Stimulated activated memory B cell treated with anti-CD40 and anti-IgM and Interleukin-4, amounts not matched to agents 10 μg/mL and 1 μg/mL and 100 μg/mL, for 72 hours (primary cell): ENCODE measurements at regions not wholly inside any gene's neighbourhood (a gene's known extent, or its start where the extent isn't known, plus 50 kb on each side); places are given as distances from the start of the nearest gene placed in this dataset.
"Not testable (repeated sequence)": the region's sequence is repeated elsewhere in the genome, so short reads cannot be mapped to it uniquely, and the experiment has no call there.

ENCODE experiments used
- ATAC-seq: fragments of 150-1000 bp; cut with Tn5 transposase; 2 replicates; pipeline ENCODE4 v1.10.0; 2021
- H3K27ac Mint-ChIP-seq: one replicate; pipeline ENCODE4 v1.8.0; 2022; ENCODE audit warnings: mild to moderate bottlenecking, mixed read lengths
- H3K27me3 Mint-ChIP-seq: one replicate; pipeline ENCODE4 v1.8.0; 2022; ENCODE audit warnings: mixed read lengths
- H3K36me3 Mint-ChIP-seq: one replicate; pipeline ENCODE4 v1.8.0; 2022; ENCODE audit warnings: mixed read lengths
- H3K4me1 Mint-ChIP-seq: one replicate; pipeline ENCODE4 v1.8.0; 2022; ENCODE audit warnings: mixed read lengths
- H3K4me3 Mint-ChIP-seq: one replicate; pipeline ENCODE4 v1.8.0; 2022; ENCODE audit warnings: mild to moderate bottlenecking, moderate library complexity, mixed read lengths
- H3K9me3 Mint-ChIP-seq: one replicate; pipeline ENCODE4 v1.8.0; 2022; ENCODE audit warnings: mixed read lengths

DNA sequence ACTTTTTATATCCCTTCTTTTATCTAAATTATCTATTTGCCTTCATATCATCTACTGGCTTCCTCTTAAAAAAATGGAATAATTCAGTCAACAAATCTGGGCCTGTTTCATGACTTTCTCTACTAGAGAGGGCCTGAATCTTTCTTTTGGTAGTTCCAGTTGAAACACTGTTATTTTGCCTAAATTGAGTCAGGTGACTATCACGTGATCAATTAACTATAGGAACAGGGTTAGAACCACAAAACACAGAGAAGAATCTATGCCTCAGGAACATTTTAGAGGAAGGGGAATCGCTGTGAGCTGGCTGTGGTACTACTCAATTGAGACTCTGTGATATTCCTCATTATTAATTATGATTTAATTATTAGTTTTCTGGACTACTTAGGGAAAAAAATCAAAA, 736.7 kb upstream of the PITX2 start:
- peaks cover 2% of the 10 kb centered on the region for H3K9me3 Mint-ChIP-seq
- no peak overlapping the region for H3K4me3 Mint-ChIP-seq
- no peaks in the 10 kb centered on the region for H3K4me1 Mint-ChIP-seq
- no peaks in the 10 kb centered on the region for H3K36me3 Mint-ChIP-seq
- H3K27ac Mint-ChIP-seq = no peak overlapping the region
- H3K27me3 Mint-ChIP-seq = no peaks in the 10 kb centered on the region
- no peak for ATAC-seq

DNA sequence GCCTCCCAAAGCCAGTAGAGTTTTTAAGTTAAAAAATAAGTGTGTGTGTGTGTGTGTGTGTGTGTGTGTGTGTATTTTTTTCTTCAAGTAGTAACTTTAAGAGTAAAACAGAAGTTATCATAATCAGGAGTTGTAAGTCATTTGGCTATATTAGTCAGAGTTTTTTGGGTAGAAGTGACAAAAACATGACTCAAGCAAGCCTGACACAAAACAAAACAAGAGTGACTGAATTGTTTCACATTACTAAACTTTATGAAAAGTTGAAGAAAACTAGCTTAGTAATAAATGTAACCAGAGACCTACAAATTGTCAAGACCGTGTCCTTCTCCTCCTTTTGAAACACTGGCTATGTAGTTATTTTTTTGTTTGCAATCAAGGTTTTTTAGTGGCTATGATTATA, 738.0 kb upstream of the PITX2 start:
- H3K4me3 Mint-ChIP-seq = no peak overlapping the region

DNA sequence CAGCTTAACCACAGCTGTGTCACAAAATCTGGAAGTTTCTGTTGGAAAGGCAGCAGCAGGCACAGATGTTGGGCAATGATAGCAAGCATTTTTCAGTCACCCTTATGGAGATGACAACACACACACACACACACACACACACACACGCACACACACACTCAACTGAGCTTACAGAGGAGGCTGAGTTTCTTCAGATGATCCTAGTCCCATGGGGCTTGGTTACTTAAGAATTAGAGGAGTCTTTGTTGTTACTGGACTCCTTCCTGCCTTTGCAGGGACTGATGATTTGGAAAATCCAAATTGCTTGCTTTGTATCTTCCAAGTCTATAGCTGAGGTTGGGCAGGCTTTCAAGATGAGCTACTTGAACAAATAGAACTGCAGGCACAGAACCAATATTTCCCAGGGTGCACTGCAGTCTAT, 740.1 kb upstream of the PITX2 start:
- Mint-ChIP-seq H3K4me1 (no peaks in the 10 kb centered on the region), H3K27ac (no peak overlapping the region), H3K9me3 (peaks cover 9% of the 10 kb centered on the region), H3K27me3 (no peaks in the 10 kb centered on the region), H3K4me3 (no peak overlapping the region), H3K36me3 (no peaks in the 10 kb centered on the region)
- ATAC-seq = no peak

More for the DNA sequence above, 738.0 kb upstream of the PITX2 start:
- no peak overlapping the region for H3K27ac Mint-ChIP-seq
- H3K36me3 Mint-ChIP-seq = no peaks in the 10 kb centered on the region
- no peaks in the 10 kb centered on the region for H3K27me3 Mint-ChIP-seq
- no peak for ATAC-seq
- peaks cover 5% of the 10 kb centered on the region for H3K9me3 Mint-ChIP-seq
- no peaks in the 10 kb centered on the region for H3K4me1 Mint-ChIP-seq

DNA sequence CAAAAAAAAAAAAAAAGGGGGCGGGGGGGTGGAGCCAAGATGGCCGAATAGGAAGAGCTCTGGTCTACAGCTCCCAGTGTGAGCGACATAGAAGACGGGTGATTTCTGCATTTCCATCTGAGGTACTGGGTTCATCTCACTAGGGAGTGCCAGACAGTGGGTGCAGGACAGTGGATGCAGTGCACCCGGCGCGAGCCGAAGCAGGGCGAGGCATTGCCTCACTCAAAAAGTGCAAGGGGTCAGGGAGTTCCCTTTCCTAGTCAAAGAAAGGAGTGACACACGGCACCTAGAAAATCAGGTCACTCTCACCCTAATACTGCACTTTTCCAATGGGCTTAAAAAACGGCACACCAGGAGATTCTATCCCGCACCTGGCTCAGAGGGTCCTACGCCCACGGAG, 755.0 kb upstream of the PITX2 start:
- H3K27ac Mint-ChIP-seq, H3K9me3 Mint-ChIP-seq, ATAC-seq: not testable (repeated sequence)

DNA sequence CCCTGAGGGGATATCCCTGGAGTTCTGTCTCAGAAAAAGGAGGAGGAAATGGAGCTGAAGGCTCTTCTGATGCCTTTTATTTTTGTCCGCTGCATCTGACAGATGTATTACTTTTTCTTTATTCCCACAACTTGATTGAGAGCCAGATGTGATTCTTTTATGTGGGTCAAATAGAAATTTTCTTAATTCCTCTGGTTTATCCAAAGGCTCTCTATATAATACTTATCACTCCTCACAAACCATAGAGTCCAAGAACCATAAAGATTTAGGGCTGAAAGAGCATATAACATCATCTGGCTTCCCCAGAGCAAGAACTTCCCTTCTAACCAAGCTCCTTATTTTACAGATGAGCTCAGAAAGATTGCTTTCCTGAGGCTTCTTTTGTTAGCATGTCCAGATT, 756.7 kb upstream of the FAM241A start:
- H3K27me3 Mint-ChIP-seq = no peaks in the 10 kb centered on the region
- no peak for ATAC-seq
- no peaks in the 10 kb centered on the region for H3K36me3 Mint-ChIP-seq
- peaks cover 15% of the 10 kb centered on the region for H3K9me3 Mint-ChIP-seq
- no peak overlapping the region for H3K27ac Mint-ChIP-seq
- no peak overlapping the region for H3K4me3 Mint-ChIP-seq
- no peaks in the 10 kb centered on the region for H3K4me1 Mint-ChIP-seq

More for the DNA sequence above, 755.0 kb upstream of the PITX2 start:
- not testable (repeated sequence) for H3K27me3 Mint-ChIP-seq, H3K4me1 Mint-ChIP-seq, H3K4me3 Mint-ChIP-seq, H3K36me3 Mint-ChIP-seq

DNA sequence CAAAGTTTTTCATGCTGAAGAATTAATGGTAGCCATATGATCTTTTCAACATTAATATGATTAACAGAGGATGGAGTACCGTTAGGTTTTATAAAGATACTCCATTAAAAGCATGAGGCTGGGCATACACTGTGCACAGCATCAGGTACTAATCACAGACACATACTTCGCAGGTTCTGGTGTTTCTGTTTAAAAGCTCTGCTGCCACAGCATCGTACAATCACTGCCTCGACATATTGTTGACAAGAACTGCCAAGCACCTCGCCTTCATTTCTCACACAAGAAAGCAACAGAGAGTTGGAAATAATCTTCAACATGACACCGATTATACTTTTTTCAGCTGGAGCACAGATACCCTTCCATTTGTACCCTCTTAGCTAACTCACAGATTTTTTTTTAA, 753.4 kb upstream of the FAM241A start:
- H3K36me3 Mint-ChIP-seq = no peaks in the 10 kb centered on the region
- no peaks in the 10 kb centered on the region for H3K27me3 Mint-ChIP-seq
- no peak for ATAC-seq
- peaks cover 10% of the 10 kb centered on the region for H3K9me3 Mint-ChIP-seq
- no peak overlapping the region for H3K27ac Mint-ChIP-seq
- no peak overlapping the region for H3K4me3 Mint-ChIP-seq
- H3K4me1 Mint-ChIP-seq = no peaks in the 10 kb centered on the region

DNA sequence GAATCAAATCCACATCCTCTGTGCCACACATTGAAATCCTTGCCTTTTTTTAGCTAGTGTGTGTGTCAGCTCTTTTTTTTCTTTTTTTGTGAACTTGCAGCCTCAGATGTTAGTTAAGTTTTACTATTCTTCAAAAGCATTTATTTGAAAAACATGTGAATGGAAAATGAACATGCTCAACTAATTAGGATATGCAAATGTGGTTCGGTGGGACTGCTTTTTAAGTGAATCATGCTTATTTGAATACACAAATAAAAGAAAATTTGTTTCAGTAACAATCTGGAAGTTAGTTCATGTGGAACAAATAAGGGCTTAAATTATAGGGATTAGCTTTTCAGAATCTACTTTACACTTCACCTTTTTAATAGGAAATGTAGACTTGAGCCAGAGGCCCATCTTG, 751.5 kb upstream of the FAM241A start:
- ATAC-seq = no peak
- H3K27ac Mint-ChIP-seq = no peak overlapping the region
- H3K36me3 Mint-ChIP-seq = no peaks in the 10 kb centered on the region
- peaks cover 10% of the 10 kb centered on the region for H3K9me3 Mint-ChIP-seq
- H3K27me3 Mint-ChIP-seq = no peaks in the 10 kb centered on the region
- no peaks in the 10 kb centered on the region for H3K4me1 Mint-ChIP-seq
- H3K4me3 Mint-ChIP-seq = no peak overlapping the region

DNA sequence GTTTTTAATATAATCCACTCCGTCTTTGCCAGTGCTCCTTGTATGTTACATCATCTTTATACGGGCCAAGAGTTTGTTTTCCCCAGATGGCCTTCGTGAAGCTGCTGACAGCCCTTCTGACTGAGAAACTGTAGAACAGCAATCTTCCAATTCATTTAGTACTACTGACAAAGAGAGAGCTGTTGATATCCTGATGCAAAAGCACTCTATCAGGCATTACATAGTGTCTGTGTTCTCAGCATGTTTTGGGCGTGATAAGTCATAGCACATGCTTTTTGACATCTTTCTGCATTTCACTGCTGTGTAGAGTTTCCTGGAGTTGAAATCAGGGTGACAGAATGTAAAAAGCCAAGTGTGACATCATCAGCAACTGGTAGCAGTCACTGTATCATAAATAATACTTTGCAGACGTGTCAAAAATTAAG, 746.3 kb upstream of the FAM241A start:
- Mint-ChIP-seq H3K36me3 (no peaks in the 10 kb centered on the region), H3K9me3 (no peaks in the 10 kb centered on the region), H3K27me3 (no peaks in the 10 kb centered on the region), H3K4me3 (no peak overlapping the region), H3K27ac (no peak overlapping the region), H3K4me1 (no peaks in the 10 kb centered on the region)
- ATAC-seq = no peak

DNA sequence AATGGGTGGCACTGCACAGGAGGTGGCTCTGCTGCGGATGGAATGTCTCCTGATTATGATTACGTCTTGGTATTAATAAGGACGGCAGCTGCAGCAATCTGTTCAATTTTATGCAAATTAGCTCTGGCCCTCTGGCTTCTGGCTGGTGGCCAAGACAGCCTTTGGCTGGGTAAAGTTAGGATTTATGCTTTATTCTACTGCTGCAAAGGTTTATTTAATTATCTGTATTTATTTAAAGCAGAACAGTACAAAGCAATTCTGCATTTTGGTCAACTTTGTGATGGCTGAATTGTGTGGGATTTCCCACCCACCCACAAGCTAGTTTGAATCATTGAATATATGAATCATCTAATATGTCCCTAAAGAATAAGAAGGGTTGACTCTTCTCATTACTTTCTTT, 745.6 kb upstream of the FAM241A start:
- Mint-ChIP-seq H3K36me3 (no peaks in the 10 kb centered on the region), H3K27me3 (no peaks in the 10 kb centered on the region), H3K27ac (no peak overlapping the region), H3K4me3 (no peak overlapping the region), H3K4me1 (no peaks in the 10 kb centered on the region), H3K9me3 (no peaks in the 10 kb centered on the region)
- ATAC-seq = no peak

DNA sequence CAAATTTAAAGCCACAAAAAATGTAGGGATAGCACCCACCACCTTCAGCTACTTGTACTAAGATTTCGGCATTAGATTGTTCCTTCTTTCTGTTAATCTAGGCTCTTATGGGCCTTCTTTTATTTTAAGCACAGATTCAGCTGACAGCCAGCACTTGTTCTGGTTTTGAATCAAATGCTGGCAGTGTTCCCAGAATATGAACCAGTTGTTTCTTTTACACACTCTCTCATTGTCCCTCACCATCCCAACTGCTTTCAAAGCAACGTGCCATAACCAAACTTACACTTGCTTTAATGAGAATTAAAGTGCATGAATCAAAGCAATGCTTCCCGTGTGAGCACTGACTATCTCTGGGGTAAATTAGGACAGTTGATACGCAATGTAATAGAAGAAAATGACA, 744.5 kb upstream of the FAM241A start:
- Mint-ChIP-seq H3K27me3 (no peaks in the 10 kb centered on the region), H3K9me3 (no peaks in the 10 kb centered on the region), H3K36me3 (no peaks in the 10 kb centered on the region), H3K4me1 (no peaks in the 10 kb centered on the region), H3K4me3 (no peak overlapping the region), H3K27ac (no peak overlapping the region)
- ATAC-seq = no peak

DNA sequence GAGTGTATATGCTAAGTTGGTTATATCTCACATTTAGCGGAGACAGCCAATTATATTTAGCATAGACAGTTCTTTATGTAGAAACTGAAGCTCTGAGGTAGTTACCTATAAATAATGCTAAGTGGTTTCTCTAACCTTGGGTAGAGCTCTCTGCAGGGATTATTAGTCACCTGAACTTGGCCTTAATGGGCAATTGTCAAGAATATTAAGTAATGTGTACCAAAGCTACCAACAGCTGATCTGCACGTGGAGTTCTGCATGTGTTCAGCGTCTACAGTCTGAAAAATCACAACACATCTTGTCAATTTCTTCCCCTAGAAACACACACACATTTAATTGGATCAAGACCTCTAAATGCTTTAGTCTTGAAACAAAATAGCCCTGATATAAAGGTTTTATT, 740.6 kb upstream of the FAM241A start:
- ATAC-seq = no peak
- Mint-ChIP-seq H3K4me1 (no peaks in the 10 kb centered on the region), H3K36me3 (no peaks in the 10 kb centered on the region), H3K9me3 (no peaks in the 10 kb centered on the region), H3K27ac (no peak overlapping the region), H3K27me3 (no peaks in the 10 kb centered on the region), H3K4me3 (no peak overlapping the region)

DNA sequence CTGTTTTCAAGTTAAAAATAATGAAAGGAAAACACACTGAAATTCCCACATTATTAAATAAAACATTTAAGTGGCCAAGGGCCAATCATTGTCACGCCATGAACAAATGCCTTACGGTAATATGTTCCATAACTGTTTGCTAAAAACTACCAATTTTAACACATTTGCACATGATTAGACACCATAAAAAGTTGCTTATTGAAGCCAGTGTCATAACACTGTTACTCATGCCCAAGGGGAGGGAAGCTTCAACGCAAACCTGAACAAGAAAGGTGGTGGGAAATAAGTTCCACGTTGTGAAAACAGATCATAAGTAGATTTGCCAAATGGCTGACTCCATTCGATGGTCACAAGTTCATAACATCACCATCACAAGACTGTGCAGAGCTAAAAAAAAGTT, 739.3 kb upstream of the FAM241A start:
- Mint-ChIP-seq H3K27me3 (no peaks in the 10 kb centered on the region), H3K4me3 (no peak overlapping the region), H3K27ac (no peak overlapping the region), H3K36me3 (no peaks in the 10 kb centered on the region), H3K9me3 (no peaks in the 10 kb centered on the region), H3K4me1 (no peaks in the 10 kb centered on the region)
- ATAC-seq = no peak

DNA sequence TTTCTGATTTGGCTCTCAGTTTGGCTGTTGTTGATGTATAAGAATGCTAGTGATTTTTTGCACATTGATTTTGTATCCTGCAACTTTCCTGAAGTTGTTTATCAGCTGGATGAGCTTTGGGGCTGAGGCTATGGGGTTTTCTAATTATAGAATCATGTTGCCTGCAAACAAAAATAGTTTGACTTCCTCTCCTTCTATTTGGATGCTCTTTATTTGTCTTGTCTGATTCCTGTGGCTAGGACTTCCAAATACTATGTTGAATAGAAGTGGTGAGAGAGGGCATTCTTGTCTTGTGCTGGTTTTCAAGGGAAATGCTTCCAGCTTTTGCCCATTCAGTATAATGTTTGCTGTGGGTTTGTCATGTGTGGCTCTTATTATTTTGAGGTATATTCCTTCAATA, 734.7 kb upstream of the FAM241A start:
- Mint-ChIP-seq H3K4me3 (no peak overlapping the region), H3K36me3 (no peaks in the 10 kb centered on the region), H3K9me3 (no peaks in the 10 kb centered on the region), H3K4me1 (no peaks in the 10 kb centered on the region), H3K27me3 (no peaks in the 10 kb centered on the region), H3K27ac (no peak overlapping the region)
- no peak for ATAC-seq

DNA sequence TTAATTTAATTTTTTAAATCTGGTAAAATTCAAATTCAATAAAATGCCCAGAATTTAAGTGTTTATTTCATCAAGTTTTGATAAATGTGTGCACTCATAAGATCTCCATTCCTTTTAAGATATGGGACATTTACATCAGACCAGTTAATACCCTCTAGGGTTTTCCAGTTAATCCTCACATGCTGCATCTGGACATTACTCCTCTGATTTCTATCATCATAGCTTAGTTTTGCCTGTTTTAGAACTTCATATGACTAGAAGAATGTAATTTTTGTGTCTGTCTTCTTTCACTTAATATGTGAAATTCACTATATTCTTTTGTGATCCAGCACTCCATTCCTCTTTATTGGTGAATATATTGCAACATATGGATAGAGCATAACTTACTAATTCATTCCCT, 727.7 kb upstream of the FAM241A start:
- H3K9me3 Mint-ChIP-seq = no peaks in the 10 kb centered on the region

DNA sequence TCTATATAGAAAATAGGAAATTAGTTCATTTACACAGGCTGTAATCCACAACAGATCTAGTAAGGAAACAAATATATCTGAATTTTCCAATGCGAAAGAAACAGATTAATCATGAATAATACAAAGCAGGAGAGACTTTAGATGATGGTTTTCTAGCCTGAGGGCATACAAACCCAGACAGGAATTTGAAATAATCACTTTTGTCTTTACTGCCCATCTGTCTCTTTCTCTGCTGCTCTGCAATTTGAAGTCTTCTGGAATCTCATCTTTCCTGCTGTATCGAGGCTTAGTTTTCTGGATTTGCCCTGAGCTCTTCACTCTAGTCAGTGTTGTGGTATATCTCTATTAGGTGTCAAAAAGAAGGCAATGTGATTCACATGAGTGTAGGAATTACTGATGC, 711.8 kb upstream of the FAM241A start:
- Mint-ChIP-seq H3K4me1 (no peaks in the 10 kb centered on the region), H3K9me3 (peaks cover 3% of the 10 kb centered on the region), H3K4me3 (no peak overlapping the region), H3K27me3 (no peaks in the 10 kb centered on the region), H3K27ac (no peak overlapping the region), H3K36me3 (no peaks in the 10 kb centered on the region)
- no peak for ATAC-seq

More for the DNA sequence above, 727.7 kb upstream of the FAM241A start:
- Mint-ChIP-seq H3K27ac (no peak overlapping the region), H3K27me3 (no peaks in the 10 kb centered on the region), H3K4me3 (no peak overlapping the region), H3K36me3 (no peaks in the 10 kb centered on the region), H3K4me1 (no peaks in the 10 kb centered on the region)
- ATAC-seq = no peak

DNA sequence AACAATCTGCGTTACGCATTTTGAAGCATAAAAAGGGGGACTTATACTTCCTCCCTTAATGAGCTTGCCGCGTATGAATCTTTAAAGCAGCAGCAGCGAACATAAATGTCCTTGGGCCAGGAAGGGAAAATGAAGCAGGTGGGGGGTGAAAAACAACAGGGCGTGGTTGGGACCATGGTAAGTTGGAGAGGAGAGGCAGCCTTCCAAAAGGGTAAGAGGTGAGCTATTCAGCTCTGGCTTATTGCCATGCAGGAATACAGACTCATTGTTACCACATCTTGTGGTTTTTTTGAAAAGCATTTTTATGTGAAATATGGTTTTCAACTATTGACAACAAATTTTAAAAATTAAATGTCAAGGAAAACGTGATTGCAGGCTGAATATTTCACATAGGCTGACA, 710.7 kb upstream of the FAM241A start:
- ATAC-seq = no peak
- Mint-ChIP-seq H3K4me3 (no peak overlapping the region), H3K27me3 (no peaks in the 10 kb centered on the region), H3K9me3 (peaks cover 3% of the 10 kb centered on the region), H3K4me1 (no peaks in the 10 kb centered on the region), H3K27ac (no peak overlapping the region), H3K36me3 (no peaks in the 10 kb centered on the region)
